Esophagus squamous epithelium (tissue), 4 donors: ENCODE measurements at regions not wholly inside any gene's neighbourhood (a gene's known extent, or its start where the extent isn't known, plus 50 kb on each side); places are given as distances from the start of the nearest gene placed in this dataset.

Source experiments
- CTCF ChIP-seq, 6 experiments: fragments of 450-650 bp in 4 of 6; fragments of 200-600 bp in 2 of 6; sonication (generic) in 2 of 6; IDR thresholded peaks; one replicate each; pipeline ENCODE4 v1.5.1; 2016 to 2019; ENCODE audit warnings: antibody characterized with exemption in 6 of 6, mild to moderate bottlenecking in 4 of 6, moderate library complexity in 4 of 6
- POLR2A ChIP-seq, 4 donors: fragments of 450-650 bp; IDR thresholded peaks; one replicate each; pipeline ENCODE4 v1.6.1; 2017; ENCODE audit warnings: antibody characterized with exemption in 4 of 4, mild to moderate bottlenecking in 4 of 4, moderate library complexity in 3 of 4

- TF ChIP-seq POLR2A (IDR thresholded peaks at IDR 0.05) (no peak), CTCF (IDR thresholded peaks at IDR 0.05) (no peak)
Measured at GRCh38 chr4:181674315-181674875, 568.8 kb upstream of the TENM3 start.
